A549 (cell line): ENCODE measurements at regions not wholly inside any gene's neighbourhood (a gene's known extent, or its start where the extent isn't known, plus 50 kb on each side); places are given as distances from the start of the nearest gene placed in this dataset.

Experiments used
- BHLHE40 ChIP-seq: IDR thresholded peaks from 2 replicates; pipeline ENCODE4 v1.6.1; 2012; ENCODE audit warnings: low read depth, low read length, inconsistent platforms
- CTCF ChIP-seq: fragments of >200 bp; sonication (Bioruptor Twin); formaldehyde crosslinking; IDR thresholded peaks from 3 replicates; pipeline ENCODE4 v1.5.1; 2016
- EP300 ChIP-seq, 2 experiments: fragments of >200 bp; sonication (Bioruptor Twin); formaldehyde crosslinking; IDR thresholded peaks; 2 replicates in 1 of 2; 3 replicates in 1 of 2; pipeline ENCODE4 v1.6.1; 2016 to 2017
- GATA3 ChIP-seq: IDR thresholded peaks from 2 replicates; pipeline ENCODE4 v1.6.1; 2012; ENCODE audit warnings: borderline replicate concordance
- JUNB ChIP-seq: fragments of >200 bp; sonication (Bioruptor Twin); formaldehyde crosslinking; IDR thresholded peaks from 2 replicates; pipeline ENCODE4 v1.6.1; 2016
- KDM1A ChIP-seq: fragments of 200-600 bp; sonication (generic); IDR thresholded peaks from 2 replicates; pipeline ENCODE4 v1.6.1; 2016; ENCODE audit warnings: low read depth, mild to moderate bottlenecking
- MAX ChIP-seq: IDR thresholded peaks from 2 replicates; pipeline ENCODE4 v1.6.1; 2012
- MAZ ChIP-seq: fragments of 150-350 bp; IDR thresholded peaks from 2 replicates; pipeline ENCODE4 v1.6.1; 2014; ENCODE audit warnings: antibody characterized with exemption, low read depth, low read length, borderline replicate concordance
- PHF8 ChIP-seq: fragments of 200-600 bp; sonication (generic); IDR thresholded peaks from 2 replicates; pipeline ENCODE4 v1.6.1; 2016; ENCODE audit warnings: low read depth, mild to moderate bottlenecking, antibody characterized with exemption, moderate library complexity, borderline replicate concordance
- POLR2A ChIP-seq: IDR thresholded peaks from 2 replicates; pipeline ENCODE4 v1.6.1; 2012; ENCODE audit warnings: mild to moderate bottlenecking, low read length
- POLR2AphosphoS2 ChIP-seq: conservative IDR thresholded peaks from 2 replicates; pipeline ENCODE4 v1.6.1; 2012; ENCODE audit warnings: low read length, improper control_type of control experiment, inconsistent platforms
- RAD21 ChIP-seq, 2 experiments: fragments of >200 bp in 1 of 2; sonication (Bioruptor Twin) in 1 of 2; formaldehyde crosslinking in 1 of 2; IDR thresholded peaks in 1 of 2; conservative IDR thresholded peaks in 1 of 2; 2 replicates in 1 of 2; 3 replicates in 1 of 2; pipeline ENCODE4 v1.6.1; 2012 to 2018; ENCODE audit warnings: inconsistent platforms in 1 of 2
- RARB ChIP-seq: fragments of 250-450 bp; sonication (Bioruptor Pico); IDR thresholded peaks from 2 replicates; pipeline ENCODE4 v1.8.0; 2021; ENCODE audit warnings: mild to moderate bottlenecking, moderate library complexity
- RNF2 ChIP-seq: fragments of 200-600 bp; sonication (generic); IDR thresholded peaks from 2 replicates; pipeline ENCODE4 v1.6.1; 2016; ENCODE audit warnings: low read depth, mild to moderate bottlenecking, antibody characterized with exemption, moderate library complexity, borderline replicate concordance

- TF ChIP-seq PHF8 (no peak), CTCF (no peak), POLR2AphosphoS2 (no peak), MAX (no peak), RNF2 (no peak), BHLHE40 (no peak), RAD21 (conservative IDR thresholded peaks at IDR 0.05 in 1 of 2, IDR thresholded peaks at IDR 0.05 in 1 of 2) (no peak), POLR2A (no peak), JUNB (no peak), RARB (no peak), GATA3 (no peak), EP300 (IDR thresholded peaks at IDR 0.05) (no peak), KDM1A (no peak), MAZ (no peak)
Measured at GRCh38 chr5:99122976-99123375, 194.2 kb upstream of the CHD1 start.
